ENCODE measurements at regions not wholly inside any gene's neighbourhood (a gene's known extent, or its start where the extent isn't known, plus 50 kb on each side); places are given as distances from the start of the nearest gene placed in this dataset.

GRCh38 chr18:1653873-1654272 lies 749.2 kb downstream of the ADCYAP1 start:
- TF ChIP-seq, protein P1, sequence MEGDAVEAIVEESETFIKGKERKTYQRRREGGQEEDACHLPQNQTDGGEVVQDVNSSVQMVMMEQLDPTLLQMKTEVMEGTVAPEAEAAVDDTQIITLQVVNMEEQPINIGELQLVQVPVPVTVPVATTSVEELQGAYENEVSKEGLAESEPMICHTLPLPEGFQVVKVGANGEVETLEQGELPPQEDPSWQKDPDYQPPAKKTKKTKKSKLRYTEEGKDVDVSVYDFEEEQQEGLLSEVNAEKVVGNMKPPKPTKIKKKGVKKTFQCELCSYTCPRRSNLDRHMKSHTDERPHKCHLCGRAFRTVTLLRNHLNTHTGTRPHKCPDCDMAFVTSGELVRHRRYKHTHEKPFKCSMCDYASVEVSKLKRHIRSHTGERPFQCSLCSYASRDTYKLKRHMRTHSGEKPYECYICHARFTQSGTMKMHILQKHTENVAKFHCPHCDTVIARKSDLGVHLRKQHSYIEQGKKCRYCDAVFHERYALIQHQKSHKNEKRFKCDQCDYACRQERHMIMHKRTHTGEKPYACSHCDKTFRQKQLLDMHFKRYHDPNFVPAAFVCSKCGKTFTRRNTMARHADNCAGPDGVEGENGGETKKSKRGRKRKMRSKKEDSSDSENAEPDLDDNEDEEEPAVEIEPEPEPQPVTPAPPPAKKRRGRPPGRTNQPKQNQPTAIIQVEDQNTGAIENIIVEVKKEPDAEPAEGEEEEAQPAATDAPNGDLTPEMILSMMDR (IDR thresholded peaks at IDR 0.05), result no peak
- TF ChIP-seq POLR2A (IDR thresholded peaks at IDR 0.05), result no peak
- no peak for TF ChIP-seq POLR2AphosphoS5 (IDR thresholded peaks at IDR 0.05; ENCODE audit: insufficient read depth in 1 of 2, low read depth in 1 of 2)
